HFF-Myc (cell line): ENCODE measurements at regions not wholly inside any gene's neighbourhood (a gene's known extent, or its start where the extent isn't known, plus 50 kb on each side); places are given as distances from the start of the nearest gene placed in this dataset.
"Not testable (repeated sequence)": the region's sequence is repeated elsewhere in the genome, so short reads cannot be mapped to it uniquely, and the experiment has no call there.

Experiments
- DNase-seq: peaks from one replicate; pipeline ENCODE4 v3.0.0-alpha.2; 2011; ENCODE audit warnings: low read depth; ENCODE audit errors: extremely low read depth
- H3K4me3 ChIP-seq: replicated peaks from 2 replicates; pipeline ENCODE4 v1.5.1; 2011; ENCODE audit warnings: low read depth, mild to moderate bottlenecking, control low read depth, low read length
- CTCF ChIP-seq: IDR thresholded peaks from 2 replicates; pipeline ENCODE4 v1.5.1; 2012; ENCODE audit warnings: mild to moderate bottlenecking, low read depth, low read length, control low read depth; ENCODE audit errors: missing control alignments

GRCh38 chr2:95760806-95761525 is 169.2 kb downstream of the TRIM43 start:
- peak; percentile 20 for DNase-seq

GRCh38 chr2:95761556-95761955 is 169.8 kb downstream of the TRIM43 start:
- DNase-seq: no peak
- TF ChIP-seq CTCF: no peak
- H3K4me3 ChIP-seq: no peak overlapping the region

More at GRCh38 chr2:95760806-95761525, 169.2 kb downstream of the TRIM43 start:
- H3K4me3 ChIP-seq: no peak overlapping the region
- TF ChIP-seq CTCF: no peak

- H3K4me3 ChIP-seq, DNase-seq: not testable (repeated sequence)
These were observed 170.5 kb downstream of the TRIM43 start for GRCh38 chr2:95762023-95763021.

- not testable (repeated sequence) for DNase-seq, H3K4me3 ChIP-seq
These were observed 171.3 kb downstream of the TRIM43 start for GRCh38 chr2:95763074-95763473.

GRCh38 chr2:95764966-95765365 is 173.2 kb downstream of the TRIM43 start:
- not testable (repeated sequence) for H3K4me3 ChIP-seq, DNase-seq

- not testable (repeated sequence) for H3K4me3 ChIP-seq, DNase-seq
These were observed 174.4 kb downstream of the TRIM43 start for GRCh38 chr2:95765925-95766910.

- not testable (repeated sequence) for H3K4me3 ChIP-seq, DNase-seq
These were observed 175.7 kb downstream of the TRIM43 start for GRCh38 chr2:95767531-95767930.

GRCh38 chr2:95767950-95768349 is 176.1 kb downstream of the TRIM43 start:
- not testable (repeated sequence) for DNase-seq, H3K4me3 ChIP-seq

- DNase-seq, H3K4me3 ChIP-seq: not testable (repeated sequence)
These were observed 177.5 kb downstream of the TRIM43 start for GRCh38 chr2:95769256-95769655.

- not testable (repeated sequence) for DNase-seq, H3K4me3 ChIP-seq
These were observed 178.9 kb downstream of the TRIM43 start for GRCh38 chr2:95770726-95771125.

- H3K4me3 ChIP-seq, DNase-seq: not testable (repeated sequence)
These were observed 182.8 kb downstream of the TRIM43 start for GRCh38 chr2:95774322-95775192.

- not testable (repeated sequence) for H3K4me3 ChIP-seq, DNase-seq
These were observed 183.4 kb downstream of the TRIM43 start for GRCh38 chr2:95775193-95775531.
